HEK293 (cell line): ENCODE measurements at regions not wholly inside any gene's neighbourhood (a gene's known extent, or its start where the extent isn't known, plus 50 kb on each side); places are given as distances from the start of the nearest gene placed in this dataset.

Source experiments
- CTCF ChIA-PET: fragments of 350-600 bp; formaldehyde crosslinking; extraction: SDS; loops from one replicate; lab custom pipeline; 2021; ENCODE audit warnings: antibody characterized with exemption; lab: Yijun Ruan, JAX
- POLR2A ChIA-PET: fragments of 300-600 bp; formaldehyde crosslinking; extraction: SDS; loops from one replicate; lab custom pipeline; 2020; ENCODE audit warnings: antibody characterized with exemption, inconsistent platforms; lab: Yijun Ruan, JAX
- H3K27ac ChIP-seq: fragments of 200-500 bp; sonication (Bioruptor generic); 2 replicates; pipeline ENCODE4 v1.5.1; 2014; ENCODE audit warnings: low read depth, low read length, control low read depth, inconsistent platforms; ENCODE audit errors: extremely low read depth
- H3K36me3 ChIP-seq, 2 experiments: fragments of 200-500 bp in 1 of 2; sonication (Bioruptor generic) in 1 of 2; 1 replicate in 1 of 2; 2 replicates in 1 of 2; pipeline ENCODE4 v1.5.1; 2014 to 2017; ENCODE audit warnings: inconsistent platforms in 2 of 2, low read length in 2 of 2; ENCODE audit not compliant: control insufficient read depth in 2 of 2, insufficient read depth in 1 of 2
- H3K4me1 ChIP-seq: fragments of 200-500 bp; sonication (Bioruptor generic); 2 replicates; pipeline ENCODE4 v1.5.1; 2014; ENCODE audit warnings: mild to moderate bottlenecking, low read length, inconsistent platforms; ENCODE audit not compliant: control insufficient read depth, insufficient read depth
- H3K4me3 ChIP-seq: 2 replicates; pipeline ENCODE4 v1.5.1; 2011; ENCODE audit warnings: low read depth, mild to moderate bottlenecking, control low read depth, low read length, moderate library complexity
- H3K9me3 ChIP-seq: fragments of 200-500 bp; sonication (Bioruptor generic); 2 replicates; pipeline ENCODE4 v1.5.1; 2014; ENCODE audit warnings: low read depth, low read length, inconsistent platforms; ENCODE audit not compliant: control insufficient read depth, insufficient read depth
- GFI1B ChIP-seq: fragments of 450-650 bp; formaldehyde crosslinking; IDR thresholded peaks from 2 replicates; pipeline ENCODE4 v1.5.1; 2016; ENCODE audit warnings: missing biosample characterization, missing genetic modification characterization
- HOXC10 ChIP-seq: sonication (generic); formaldehyde crosslinking; IDR thresholded peaks from 2 replicates; pipeline ENCODE4 v1.8.1; 2023; ENCODE audit warnings: mild to moderate bottlenecking, missing genetic modification reagents
- KLF1 ChIP-seq: fragments of 450-650 bp; formaldehyde crosslinking; IDR thresholded peaks from 2 replicates; pipeline ENCODE4 v1.5.1; 2016; ENCODE audit warnings: missing biosample characterization, missing genetic modification characterization
- MEIS1 ChIP-seq: sonication (generic); formaldehyde crosslinking; IDR thresholded peaks from 2 replicates; pipeline ENCODE4 v1.8.1; 2022; ENCODE audit warnings: missing genetic modification reagents, mild to moderate bottlenecking, borderline replicate concordance
- OVOL3 ChIP-seq: fragments of 450-650 bp; formaldehyde crosslinking; IDR thresholded peaks from 2 replicates; pipeline ENCODE4 v1.5.1; 2016; ENCODE audit warnings: missing biosample characterization, missing genetic modification characterization
- SETDB1 ChIP-seq: IDR thresholded peaks from one replicate; pipeline ENCODE4 v1.6.1; 2017; ENCODE audit warnings: mild to moderate bottlenecking, low read length, moderate library complexity, mixed read lengths; ENCODE audit not compliant: insufficient read length
- TCF7L2 ChIP-seq: IDR thresholded peaks from 2 replicates; pipeline ENCODE4 v1.6.1; 2011; ENCODE audit warnings: low read depth, mild to moderate bottlenecking, inconsistent platforms, low read length, moderate library complexity, borderline replicate concordance
- ZFHX2 ChIP-seq: fragments of 450-650 bp; formaldehyde crosslinking; conservative IDR thresholded peaks from 2 replicates; pipeline ENCODE4 v1.5.1; 2016; ENCODE audit warnings: missing biosample characterization, missing genetic modification characterization
- ZNF112 ChIP-seq: fragments of 450-650 bp; formaldehyde crosslinking; IDR thresholded peaks from 2 replicates; pipeline ENCODE4 v1.5.0; 2017; ENCODE audit warnings: missing biosample characterization, missing genetic modification characterization
- ZNF155 ChIP-seq: fragments of 450-650 bp; formaldehyde crosslinking; IDR thresholded peaks from 2 replicates; pipeline ENCODE4 v1.5.1; 2016; ENCODE audit warnings: missing biosample characterization, missing genetic modification characterization
- ZNF24 ChIP-seq: fragments of 450-650 bp; formaldehyde crosslinking; IDR thresholded peaks from 2 replicates; pipeline ENCODE4 v1.5.1; 2016; ENCODE audit warnings: missing biosample characterization, missing genetic modification characterization
- ZNF280D ChIP-seq: fragments of 450-650 bp; formaldehyde crosslinking; IDR thresholded peaks from 2 replicates; pipeline ENCODE4 v1.5.1; 2016; ENCODE audit warnings: missing biosample characterization, missing genetic modification characterization
- ZNF362 ChIP-seq: fragments of 450-650 bp; formaldehyde crosslinking; IDR thresholded peaks from 2 replicates; pipeline ENCODE4 v1.5.1; 2016; ENCODE audit warnings: missing biosample characterization, missing genetic modification characterization
- ZNF426 ChIP-seq: fragments of 450-650 bp; formaldehyde crosslinking; IDR thresholded peaks from 2 replicates; pipeline ENCODE4 v1.5.1; 2017; ENCODE audit warnings: missing biosample characterization, missing genetic modification characterization, mild to moderate bottlenecking, inconsistent platforms, moderate library complexity
- ZNF623 ChIP-seq: fragments of 450-650 bp; formaldehyde crosslinking; IDR thresholded peaks from 2 replicates; pipeline ENCODE4 v1.5.1; 2016; ENCODE audit warnings: missing biosample characterization, missing genetic modification characterization
- ZNF658 ChIP-seq: fragments of 450-650 bp; formaldehyde crosslinking; IDR thresholded peaks from 2 replicates; pipeline ENCODE4; 2016; ENCODE audit warnings: missing biosample characterization, missing genetic modification characterization
- ZNF670 ChIP-seq: fragments of 450-650 bp; formaldehyde crosslinking; IDR thresholded peaks from 2 replicates; pipeline ENCODE4 v1.5.1; 2016; ENCODE audit warnings: missing biosample characterization, missing genetic modification characterization, low read depth
- TF ChIP-seq, protein P1 (sequence below): fragments of 450-650 bp; formaldehyde crosslinking; IDR thresholded peaks from 2 replicates; pipeline ENCODE4 v1.5.1; 2016; ENCODE audit warnings: missing biosample characterization, missing genetic modification characterization
- TF ChIP-seq, protein P2 (sequence below): fragments of 450-650 bp; formaldehyde crosslinking; optimal IDR thresholded peaks from 2 replicates; pipeline ENCODE3; 2016; ENCODE audit warnings: missing biosample characterization, mild to moderate bottlenecking, missing genetic modification characterization

DNA sequence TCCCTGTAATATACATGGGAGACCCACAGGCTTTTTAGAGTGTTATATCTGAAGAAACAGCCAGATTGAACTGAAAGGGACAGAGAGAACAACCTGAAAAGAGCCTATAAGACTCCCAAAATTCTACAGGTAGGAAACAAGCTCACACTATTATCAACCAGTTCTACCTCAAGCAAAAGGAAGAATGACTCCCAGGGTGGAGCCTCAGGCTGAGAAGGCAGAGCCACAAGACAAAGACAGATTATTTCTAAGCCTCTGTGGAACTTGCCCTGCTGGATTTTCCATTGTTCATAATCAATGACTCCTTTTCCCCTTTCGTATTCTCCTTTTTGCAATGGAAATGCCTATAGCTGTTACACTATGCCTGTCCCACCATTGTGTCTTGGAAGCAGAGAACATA is 95.1 kb upstream of the LMCD1 start:
- Histone ChIP-seq H3K9me3 (no peaks in the 10 kb centered on the region; the same call in 1 of the 2 replicates), H3K4me1 (no peaks in the 10 kb centered on the region), H3K27ac (no peak overlapping the region), H3K4me3 (no peak overlapping the region), H3K36me3 (no peaks in the 10 kb centered on the region)
- CTCF ChIA-PET: interaction anchor here (0.7 kb wide), 1 partner anchor 256 kb away, joined by 3 read pairs; no protein-coding TSS in a partner anchor
- TF ChIP-seq ZNF280D (tag by site-specific recombination) (no peak), SETDB1 (peak; percentile 44)
- POLR2A ChIA-PET: no interaction called here

DNA sequence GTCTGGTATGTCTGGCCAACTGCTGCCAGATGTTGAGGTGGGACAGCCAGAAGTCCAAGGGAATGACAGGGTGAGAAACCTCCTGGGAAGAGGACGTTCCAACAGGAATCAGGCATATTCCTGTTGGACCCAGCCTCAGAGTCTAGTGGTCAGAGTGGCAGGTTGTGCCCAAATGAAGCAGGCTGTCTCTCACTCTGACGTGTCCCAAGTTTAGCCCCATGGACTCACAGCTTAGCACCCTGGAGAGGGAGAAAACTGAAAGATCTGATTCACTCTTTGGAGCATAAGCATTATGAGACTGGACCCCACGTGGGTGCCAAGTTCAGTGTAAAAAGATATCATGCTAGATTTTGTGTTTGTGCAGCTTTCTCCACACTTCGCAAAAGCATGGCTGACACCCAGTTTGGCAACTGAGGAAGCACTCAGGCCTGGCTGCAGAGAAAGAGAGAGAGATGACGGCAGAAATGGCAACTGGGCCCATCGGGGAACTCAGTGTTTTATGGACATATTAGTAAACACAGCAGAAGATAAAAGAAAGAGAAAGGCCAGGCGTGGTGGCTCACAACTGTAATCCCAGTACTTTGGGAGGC is 88.2 kb upstream of the LMCD1 start:
- ChIA-PET POLR2A (no interaction called here), CTCF (interaction anchor here (0.5 to 7.3 kb wide), 7 partner anchors 89 to 1704 kb away, joined by 3 to 63 read pairs (median 4); no protein-coding TSS in a partner anchor)
- TF ChIP-seq KLF1 (tag by site-specific recombination) (no peak), ZNF670 (tag by site-specific recombination) (no peak), ZNF426 (tag by site-specific recombination) (no peak), ZNF112 (tag by site-specific recombination) (no peak), MEIS1 (CRISPR knock-in tag) (no peak), TCF7L2 (no peak), ZNF623 (tag by site-specific recombination) (no peak), HOXC10 (CRISPR knock-in tag) (no peak), ZFHX2 (tag by site-specific recombination) (no peak), GFI1B (tag by site-specific recombination) (no peak), OVOL3 (tag by site-specific recombination) (no peak), ZNF24 (tag by site-specific recombination) (no peak), ZNF658 (no peak), ZNF155 (no peak), ZNF362 (tag by site-specific recombination) (no peak)
- TF ChIP-seq, protein P1, sequence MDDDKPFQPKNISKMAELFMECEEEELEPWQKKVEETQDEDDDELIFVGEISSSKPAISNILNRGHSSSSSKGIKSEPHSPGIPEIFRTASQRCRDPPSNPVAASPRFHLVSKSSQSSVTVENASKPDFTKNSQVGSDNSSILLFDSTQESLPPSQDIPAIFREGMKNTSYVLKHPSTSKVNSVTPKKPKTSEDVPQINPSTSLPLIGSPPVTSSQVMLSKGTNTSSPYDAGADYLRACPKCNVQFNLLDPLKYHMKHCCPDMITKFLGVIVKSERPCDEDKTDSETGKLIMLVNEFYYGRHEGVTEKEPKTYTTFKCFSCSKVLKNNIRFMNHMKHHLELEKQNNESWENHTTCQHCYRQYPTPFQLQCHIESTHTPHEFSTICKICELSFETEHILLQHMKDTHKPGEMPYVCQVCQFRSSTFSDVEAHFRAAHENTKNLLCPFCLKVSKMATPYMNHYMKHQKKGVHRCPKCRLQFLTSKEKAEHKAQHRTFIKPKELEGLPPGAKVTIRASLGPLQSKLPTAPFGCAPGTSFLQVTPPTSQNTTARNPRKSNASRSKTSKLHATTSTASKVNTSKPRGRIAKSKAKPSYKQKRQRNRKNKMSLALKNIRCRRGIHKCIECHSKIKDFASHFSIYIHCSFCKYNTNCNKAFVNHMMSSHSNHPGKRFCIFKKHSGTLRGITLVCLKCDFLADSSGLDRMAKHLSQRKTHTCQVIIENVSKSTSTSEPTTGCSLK (tag by site-specific recombination): no peak
- TF ChIP-seq, protein P2, sequence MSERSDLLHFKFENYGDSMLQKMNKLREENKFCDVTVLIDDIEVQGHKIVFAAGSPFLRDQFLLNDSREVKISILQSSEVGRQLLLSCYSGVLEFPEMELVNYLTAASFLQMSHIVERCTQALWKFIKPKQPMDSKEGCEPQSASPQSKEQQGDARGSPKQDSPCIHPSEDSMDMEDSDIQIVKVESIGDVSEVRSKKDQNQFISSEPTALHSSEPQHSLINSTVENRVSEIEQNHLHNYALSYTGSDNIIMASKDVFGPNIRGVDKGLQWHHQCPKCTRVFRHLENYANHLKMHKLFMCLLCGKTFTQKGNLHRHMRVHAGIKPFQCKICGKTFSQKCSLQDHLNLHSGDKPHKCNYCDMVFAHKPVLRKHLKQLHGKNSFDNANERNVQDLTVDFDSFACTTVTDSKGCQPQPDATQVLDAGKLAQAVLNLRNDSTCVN (tag by site-specific recombination): no peak
- no peaks in the 10 kb centered on the region for H3K9me3 ChIP-seq
- no peaks in the 10 kb centered on the region for H3K36me3 ChIP-seq
- no peak overlapping the region for H3K4me3 ChIP-seq
- H3K4me1 ChIP-seq: no peaks in the 10 kb centered on the region
- H3K27ac ChIP-seq: no peak overlapping the region
